Panc1 (cell line): ENCODE measurements at regions not wholly inside any gene's neighbourhood (a gene's known extent, or its start where the extent isn't known, plus 50 kb on each side); places are given as distances from the start of the nearest gene placed in this dataset.

Experiments used
- ATAC-seq: fragments of 200-7000 bp; cut with Tn5 transposase; 2 replicates; pipeline ENCODE4 v1.9.1; 2020; ENCODE audit warnings: mild to moderate bottlenecking, moderate library complexity
- BruUV-seq: library from RNA; stranded (reverse); fragments of 400-500 nt; replicated peaks from 2 replicates; lab custom pipeline; 2021; lab: Mats Ljungman, UMichigan
- CTCF ChIA-PET: fragments of 300-600 bp; sonication (Branson Sonifier 250); formaldehyde crosslinking; loops from one replicate; lab custom pipeline; 2022; ENCODE audit warnings: antibody characterized with exemption; lab: Charles Lee
- POLR2A ChIA-PET: fragments of 300-600 bp; sonication (Branson Sonifier 250); formaldehyde crosslinking; loops from one replicate; lab custom pipeline; 2022; ENCODE audit warnings: antibody characterized with exemption; lab: Charles Lee
- DNase-seq: peaks from one replicate; pipeline ENCODE4 v3.0.0-alpha.2; 2010; ENCODE audit warnings: low read depth, low spot score
- H3K27ac ChIP-seq: 2 replicates; pipeline ENCODE4 v1.5.1; 2011; ENCODE audit warnings: mild to moderate bottlenecking, low read length, inconsistent platforms
- H3K27me3 ChIP-seq: fragments of 200-500 bp; sonication (Bioruptor generic); 2 replicates; pipeline ENCODE4 v1.6.0; 2014; ENCODE audit warnings: low read length, inconsistent platforms; ENCODE audit not compliant: control insufficient read depth, insufficient read depth
- H3K36me3 ChIP-seq: fragments of 200-500 bp; sonication (Bioruptor generic); 2 replicates; pipeline ENCODE4 v1.5.1; 2014; ENCODE audit warnings: inconsistent platforms, mild to moderate bottlenecking, low read length, moderate library complexity; ENCODE audit not compliant: control insufficient read depth, insufficient read depth
- H3K4me1 ChIP-seq: 2 replicates; pipeline ENCODE4 v1.5.1; 2011; ENCODE audit warnings: inconsistent platforms, mild to moderate bottlenecking, low read length, moderate library complexity; ENCODE audit not compliant: control insufficient read depth, insufficient read depth
- H3K4me3 ChIP-seq, 2 experiments: 2 replicates each; pipeline ENCODE4 v1.5.1; 2011 to 2012; ENCODE audit warnings: low read depth in 2 of 2, low read length in 2 of 2, mild to moderate bottlenecking in 2 of 2, inconsistent platforms in 1 of 2, moderate library complexity in 1 of 2
- H3K9me3 ChIP-seq: fragments of 200-500 bp; sonication (Bioruptor generic); 2 replicates; pipeline ENCODE4 v1.5.1; 2014; ENCODE audit warnings: low read depth, mild to moderate bottlenecking, inconsistent platforms, low read length, moderate library complexity; ENCODE audit not compliant: control insufficient read depth, insufficient read depth
- POLR2AphosphoS5 ChIP-seq: IDR thresholded peaks from 2 replicates; pipeline ENCODE4 v1.6.1; 2012; ENCODE audit warnings: mild to moderate bottlenecking, low read depth, low read length, moderate library complexity
- REST ChIP-seq, 2 experiments: IDR thresholded peaks; 2 replicates each; pipeline ENCODE4 v1.6.1; 2011 to 2012; ENCODE audit warnings: low read depth in 2 of 2, control low read depth in 1 of 2, low read length in 1 of 2, mild to moderate bottlenecking in 1 of 2, moderate library complexity in 1 of 2; ENCODE audit not compliant: insufficient read depth in 1 of 2
- SIN3A ChIP-seq: IDR thresholded peaks from 2 replicates; pipeline ENCODE4 v1.6.1; 2012; ENCODE audit warnings: low read depth, mild to moderate bottlenecking, low read length, moderate library complexity, borderline replicate concordance; ENCODE audit not compliant: insufficient read depth
- TCF7L2 ChIP-seq: IDR thresholded peaks from 2 replicates; pipeline ENCODE4 v1.6.1; 2011; ENCODE audit warnings: mild to moderate bottlenecking, low read depth, low read length, inconsistent platforms
- in situ Hi-C: cut with HindIII; loops from 2 replicates; pipeline ENCODE4 v1.10.0; 2016; ENCODE audit warnings: low sequenced_read_pairs, low pct_unique_long_range_greater_than_20kb
- intact Hi-C: fragments of 100-400 bp; cut with micrococcal nuclease; formaldehyde crosslinking; loops from one replicate; pipeline ENCODE4 v1.10.0; 2022; ENCODE audit not compliant: unreplicated experiment
- TF ChIP-seq, protein P1 (sequence below): fragments of 450-650 bp; IDR thresholded peaks from 2 replicates; pipeline ENCODE4 v1.5.1; 2017; ENCODE audit warnings: mild to moderate bottlenecking

GRCh38 chr7:79570903-79571302 is 117.4 kb upstream of the MAGI2 start:
- no peak overlapping the region; the same call in 1 of the 2 replicates for H3K27ac ChIP-seq
- no peaks in the 10 kb centered on the region for H3K36me3 ChIP-seq
- H3K27me3 ChIP-seq: no peaks in the 10 kb centered on the region
- TF ChIP-seq REST (IDR thresholded peaks at IDR 0.05; ENCODE audit: insufficient read depth in 1 of 2, low read depth in 2 of 2, low read length in 1 of 2) (no peak), POLR2AphosphoS5 (no peak), TCF7L2 (no peak)
- TF ChIP-seq, protein P1, sequence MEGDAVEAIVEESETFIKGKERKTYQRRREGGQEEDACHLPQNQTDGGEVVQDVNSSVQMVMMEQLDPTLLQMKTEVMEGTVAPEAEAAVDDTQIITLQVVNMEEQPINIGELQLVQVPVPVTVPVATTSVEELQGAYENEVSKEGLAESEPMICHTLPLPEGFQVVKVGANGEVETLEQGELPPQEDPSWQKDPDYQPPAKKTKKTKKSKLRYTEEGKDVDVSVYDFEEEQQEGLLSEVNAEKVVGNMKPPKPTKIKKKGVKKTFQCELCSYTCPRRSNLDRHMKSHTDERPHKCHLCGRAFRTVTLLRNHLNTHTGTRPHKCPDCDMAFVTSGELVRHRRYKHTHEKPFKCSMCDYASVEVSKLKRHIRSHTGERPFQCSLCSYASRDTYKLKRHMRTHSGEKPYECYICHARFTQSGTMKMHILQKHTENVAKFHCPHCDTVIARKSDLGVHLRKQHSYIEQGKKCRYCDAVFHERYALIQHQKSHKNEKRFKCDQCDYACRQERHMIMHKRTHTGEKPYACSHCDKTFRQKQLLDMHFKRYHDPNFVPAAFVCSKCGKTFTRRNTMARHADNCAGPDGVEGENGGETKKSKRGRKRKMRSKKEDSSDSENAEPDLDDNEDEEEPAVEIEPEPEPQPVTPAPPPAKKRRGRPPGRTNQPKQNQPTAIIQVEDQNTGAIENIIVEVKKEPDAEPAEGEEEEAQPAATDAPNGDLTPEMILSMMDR: no peak
- ATAC-seq (no peak), DNase-seq (no peak)
- no peaks in the 10 kb centered on the region; the same call in 1 of the 2 replicates for H3K9me3 ChIP-seq
- ChIA-PET CTCF (no interaction called here), POLR2A (no interaction called here)
- BruUV-seq: no TSS peak
- no peak overlapping the region for H3K4me3 ChIP-seq
- intact Hi-C loops (no loop called here), in situ Hi-C loops (no loop called here)
- no peaks in the 10 kb centered on the region; the same call in 1 of the 2 replicates for H3K4me1 ChIP-seq

- CTCF ChIA-PET: no interaction called here
These were observed 110.5 kb upstream of the MAGI2 start for GRCh38 chr7:79563821-79564522.

More at GRCh38 chr7:79563821-79564522, 110.5 kb upstream of the MAGI2 start:
- H3K9me3 ChIP-seq: no peaks in the 10 kb centered on the region; the same call in 1 of the 2 replicates
- no peaks in the 10 kb centered on the region; the same call in 1 of the 2 replicates for H3K4me1 ChIP-seq
- in situ Hi-C loops (no loop called here), intact Hi-C loops (no loop called here)
- no peaks in the 10 kb centered on the region for H3K27me3 ChIP-seq
- TF ChIP-seq, protein P1: no peak
- no peak for TF ChIP-seq TCF7L2
- no peak for TF ChIP-seq SIN3A
- H3K36me3 ChIP-seq: no peaks in the 10 kb centered on the region
- no TSS peak for BruUV-seq
- no peak overlapping the region for H3K4me3 ChIP-seq
- DNase-seq (no peak), ATAC-seq (no peak)
- POLR2A ChIA-PET: interaction anchor here (0.6 kb wide), 1 partner anchor 101 kb away, joined by 3 read pairs; no protein-coding TSS in a partner anchor
- no peak overlapping the region for H3K27ac ChIP-seq
